ENCODE measurements at regions not wholly inside any gene's neighbourhood (a gene's known extent, or its start where the extent isn't known, plus 50 kb on each side); places are given as distances from the start of the nearest gene placed in this dataset.
"Not testable (repeated sequence)": the region's sequence is repeated elsewhere in the genome, so short reads cannot be mapped to it uniquely, and the experiment has no call there.

- Histone ChIP-seq H3K9ac (ENCODE audit: low read depth in 1 of 2, low read length in 2 of 2) (no peak overlapping the region), H3K9me3 (ENCODE audit: control insufficient read depth in 2 of 2, low read length in 2 of 2) (no peaks in the 10 kb centered on the region), H3K27me3 (ENCODE audit: control insufficient read depth in 2 of 2, insufficient read depth in 2 of 2, low read length in 2 of 2) (no peaks in the 10 kb centered on the region), H3K4me3 (ENCODE audit: low read length in 2 of 2) (no peak overlapping the region), H3K36me3 (ENCODE audit: control insufficient read depth in 2 of 2, insufficient read depth in 2 of 2, low read length in 2 of 2) (no peaks in the 10 kb centered on the region), H3K27ac (ENCODE audit: low read depth in 2 of 2, low read length in 2 of 2) (no peak overlapping the region), H3K4me1 (ENCODE audit: control insufficient read depth in 2 of 2, insufficient read depth in 2 of 2, low read length in 2 of 2) (no peaks in the 10 kb centered on the region)
Observed at GRCh38 chr11:82403640-82404305, 329.9 kb downstream of the FAM181B start.

DNA sequence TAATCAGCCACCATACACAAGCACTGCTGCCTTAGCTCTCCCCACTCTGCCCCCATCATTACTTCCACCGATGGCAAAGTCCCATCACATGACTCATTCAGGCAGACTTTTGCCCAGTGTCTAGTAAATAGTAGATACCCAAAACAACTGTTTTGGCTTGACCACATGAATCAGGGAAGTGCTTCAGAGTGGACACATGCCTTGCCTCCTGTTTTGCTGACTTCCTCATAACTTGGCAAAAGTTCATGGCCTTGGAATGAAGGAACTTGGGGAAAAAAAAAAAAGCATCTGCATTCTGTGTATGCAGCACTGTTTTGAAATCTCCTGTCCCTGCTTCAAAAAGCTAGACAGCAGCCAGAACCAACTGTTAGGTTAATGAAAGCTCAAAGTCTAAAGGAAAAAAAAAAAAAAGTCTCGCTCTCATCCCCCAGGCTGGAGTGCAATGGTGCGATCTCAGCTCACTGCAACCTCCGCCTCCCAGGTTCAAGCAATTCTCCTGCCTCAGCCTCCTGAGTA lies 335.3 kb downstream of the FAM181B start:
- no peaks in the 10 kb centered on the region for H3K9me3 ChIP-seq (ENCODE audit: control insufficient read depth in 2 of 2, low read length in 2 of 2)
- no peaks in the 10 kb centered on the region for H3K27me3 ChIP-seq (ENCODE audit: control insufficient read depth in 2 of 2, insufficient read depth in 2 of 2, low read length in 2 of 2)
- no peaks in the 10 kb centered on the region for H3K36me3 ChIP-seq (ENCODE audit: control insufficient read depth in 2 of 2, insufficient read depth in 2 of 2, low read length in 2 of 2)
- no peaks in the 10 kb centered on the region for H3K4me1 ChIP-seq (ENCODE audit: control insufficient read depth in 2 of 2, insufficient read depth in 2 of 2, low read length in 2 of 2)
- H3K4me3 ChIP-seq (ENCODE audit: low read length in 2 of 2), result no peak overlapping the region
- no peak overlapping the region for H3K27ac ChIP-seq (ENCODE audit: low read depth in 2 of 2, low read length in 2 of 2)
- no peak overlapping the region for H3K9ac ChIP-seq (ENCODE audit: low read depth in 1 of 2, low read length in 2 of 2)

- H3K27ac ChIP-seq (ENCODE audit: low read depth in 2 of 2, low read length in 2 of 2); H3K4me1 ChIP-seq (ENCODE audit: control insufficient read depth in 2 of 2, insufficient read depth in 2 of 2, low read length in 2 of 2); H3K36me3 ChIP-seq (ENCODE audit: control insufficient read depth in 2 of 2, insufficient read depth in 2 of 2, low read length in 2 of 2); H3K4me3 ChIP-seq (ENCODE audit: low read length in 2 of 2); H3K27me3 ChIP-seq (ENCODE audit: control insufficient read depth in 2 of 2, insufficient read depth in 2 of 2, low read length in 2 of 2); H3K9ac ChIP-seq (ENCODE audit: low read depth in 1 of 2, low read length in 2 of 2); H3K9me3 ChIP-seq (ENCODE audit: control insufficient read depth in 2 of 2, low read length in 2 of 2): not testable (repeated sequence)
Observed at GRCh38 chr11:82396639-82397038, 337.0 kb downstream of the FAM181B start.

- Histone ChIP-seq H3K9me3 (ENCODE audit: control insufficient read depth in 2 of 2, low read length in 2 of 2) (no peaks in the 10 kb centered on the region), H3K36me3 (ENCODE audit: control insufficient read depth in 2 of 2, insufficient read depth in 2 of 2, low read length in 2 of 2) (no peaks in the 10 kb centered on the region), H3K27ac (ENCODE audit: low read depth in 2 of 2, low read length in 2 of 2) (no peak overlapping the region), H3K27me3 (ENCODE audit: control insufficient read depth in 2 of 2, insufficient read depth in 2 of 2, low read length in 2 of 2) (no peaks in the 10 kb centered on the region), H3K4me3 (ENCODE audit: low read length in 2 of 2) (no peak overlapping the region), H3K4me1 (ENCODE audit: control insufficient read depth in 2 of 2, insufficient read depth in 2 of 2, low read length in 2 of 2) (no peaks in the 10 kb centered on the region), H3K9ac (ENCODE audit: low read depth in 1 of 2, low read length in 2 of 2) (no peak overlapping the region)
Observed at GRCh38 chr11:82384308-82384707, 349.4 kb downstream of the FAM181B start.

GRCh38 chr11:82373781-82374542 lies 359.7 kb downstream of the FAM181B start:
- H3K27me3 ChIP-seq (ENCODE audit: control insufficient read depth in 2 of 2, insufficient read depth in 2 of 2, low read length in 2 of 2), result no peaks in the 10 kb centered on the region
- no peaks in the 10 kb centered on the region for H3K36me3 ChIP-seq (ENCODE audit: control insufficient read depth in 2 of 2, insufficient read depth in 2 of 2, low read length in 2 of 2)
- H3K4me3 ChIP-seq (ENCODE audit: low read length in 2 of 2), result no peak overlapping the region
- H3K4me1 ChIP-seq (ENCODE audit: control insufficient read depth in 2 of 2, insufficient read depth in 2 of 2, low read length in 2 of 2), result no peaks in the 10 kb centered on the region
- peaks cover 2 to 3% of the 10 kb centered on the region in 2 donors for H3K9me3 ChIP-seq (ENCODE audit: control insufficient read depth in 2 of 2, low read length in 2 of 2)
- H3K27ac ChIP-seq (ENCODE audit: low read depth in 2 of 2, low read length in 2 of 2), result no peak overlapping the region
- H3K9ac ChIP-seq (ENCODE audit: low read depth in 1 of 2, low read length in 2 of 2), result no peak overlapping the region

GRCh38 chr11:82365351-82365750 lies 368.3 kb downstream of the FAM181B start:
- Histone ChIP-seq H3K27ac (ENCODE audit: low read depth in 2 of 2, low read length in 2 of 2) (no peak overlapping the region), H3K27me3 (ENCODE audit: control insufficient read depth in 2 of 2, insufficient read depth in 2 of 2, low read length in 2 of 2) (no peaks in the 10 kb centered on the region), H3K36me3 (ENCODE audit: control insufficient read depth in 2 of 2, insufficient read depth in 2 of 2, low read length in 2 of 2) (no peaks in the 10 kb centered on the region), H3K4me1 (ENCODE audit: control insufficient read depth in 2 of 2, insufficient read depth in 2 of 2, low read length in 2 of 2) (no peaks in the 10 kb centered on the region), H3K9me3 (ENCODE audit: control insufficient read depth in 2 of 2, low read length in 2 of 2) (no peaks in the 10 kb centered on the region), H3K9ac (ENCODE audit: low read depth in 1 of 2, low read length in 2 of 2) (no peak overlapping the region), H3K4me3 (ENCODE audit: low read length in 2 of 2) (no peak overlapping the region)

DNA sequence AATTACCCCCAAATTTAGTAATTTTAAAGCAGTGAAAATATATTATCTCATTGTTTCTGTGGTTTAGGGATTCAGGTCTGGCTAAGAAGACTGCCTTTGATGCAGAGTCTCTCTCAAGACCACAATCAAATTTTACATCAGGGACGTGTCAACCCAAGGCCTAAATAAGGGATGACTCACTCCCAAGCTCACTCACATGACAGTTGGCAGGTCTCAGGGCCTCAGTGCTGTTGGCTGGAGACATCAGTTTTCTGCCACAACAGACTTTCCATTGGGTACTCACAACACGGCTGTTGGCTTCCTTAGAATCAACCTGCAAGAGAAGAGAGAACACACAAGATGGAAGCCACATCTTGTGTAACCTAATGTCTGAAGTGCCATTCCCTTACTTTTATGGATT lies 377.3 kb downstream of the FAM181B start:
- Histone ChIP-seq H3K4me3 (ENCODE audit: low read length in 2 of 2) (no peak overlapping the region), H3K9me3 (ENCODE audit: control insufficient read depth in 2 of 2, low read length in 2 of 2) (no peaks in the 10 kb centered on the region), H3K27ac (ENCODE audit: low read depth in 2 of 2, low read length in 2 of 2) (no peak overlapping the region), H3K4me1 (ENCODE audit: control insufficient read depth in 2 of 2, insufficient read depth in 2 of 2, low read length in 2 of 2) (no peaks in the 10 kb centered on the region), H3K27me3 (ENCODE audit: control insufficient read depth in 2 of 2, insufficient read depth in 2 of 2, low read length in 2 of 2) (no peaks in the 10 kb centered on the region), H3K36me3 (ENCODE audit: control insufficient read depth in 2 of 2, insufficient read depth in 2 of 2, low read length in 2 of 2) (no peaks in the 10 kb centered on the region), H3K9ac (ENCODE audit: low read depth in 1 of 2, low read length in 2 of 2) (no peak overlapping the region)

- Histone ChIP-seq H3K27me3 (ENCODE audit: control insufficient read depth in 2 of 2, insufficient read depth in 2 of 2, low read length in 2 of 2) (no peaks in the 10 kb centered on the region), H3K36me3 (ENCODE audit: control insufficient read depth in 2 of 2, insufficient read depth in 2 of 2, low read length in 2 of 2) (no peaks in the 10 kb centered on the region), H3K9me3 (ENCODE audit: control insufficient read depth in 2 of 2, low read length in 2 of 2) (peaks cover 0 to 4% of the 10 kb centered on the region in 2 donors), H3K9ac (ENCODE audit: low read depth in 1 of 2, low read length in 2 of 2) (no peak overlapping the region), H3K4me3 (ENCODE audit: low read length in 2 of 2) (no peak overlapping the region), H3K4me1 (ENCODE audit: control insufficient read depth in 2 of 2, insufficient read depth in 2 of 2, low read length in 2 of 2) (no peaks in the 10 kb centered on the region), H3K27ac (ENCODE audit: low read depth in 2 of 2, low read length in 2 of 2) (no peak overlapping the region)
Observed at GRCh38 chr11:82355313-82355823, 378.3 kb downstream of the FAM181B start.

GRCh38 chr11:82326853-82327252 lies 406.8 kb downstream of the FAM181B start:
- H3K27ac ChIP-seq (ENCODE audit: low read depth in 2 of 2, low read length in 2 of 2), result no peak overlapping the region

GRCh38 chr11:82321206-82321605 lies 412.5 kb downstream of the FAM181B start:
- Histone ChIP-seq H3K27me3 (ENCODE audit: control insufficient read depth in 2 of 2, insufficient read depth in 2 of 2, low read length in 2 of 2) (no peaks in the 10 kb centered on the region), H3K9me3 (ENCODE audit: control insufficient read depth in 2 of 2, low read length in 2 of 2) (no peaks in the 10 kb centered on the region), H3K4me1 (ENCODE audit: control insufficient read depth in 2 of 2, insufficient read depth in 2 of 2, low read length in 2 of 2) (no peaks in the 10 kb centered on the region), H3K9ac (ENCODE audit: low read depth in 1 of 2, low read length in 2 of 2) (no peak overlapping the region), H3K27ac (ENCODE audit: low read depth in 2 of 2, low read length in 2 of 2) (no peak overlapping the region), H3K36me3 (ENCODE audit: control insufficient read depth in 2 of 2, insufficient read depth in 2 of 2, low read length in 2 of 2) (no peaks in the 10 kb centered on the region), H3K4me3 (ENCODE audit: low read length in 2 of 2) (no peak overlapping the region)

More at GRCh38 chr11:82326853-82327252, 406.8 kb downstream of the FAM181B start:
- no peaks in the 10 kb centered on the region for H3K27me3 ChIP-seq (ENCODE audit: control insufficient read depth in 2 of 2, insufficient read depth in 2 of 2, low read length in 2 of 2)
- H3K36me3 ChIP-seq (ENCODE audit: control insufficient read depth in 2 of 2, insufficient read depth in 2 of 2, low read length in 2 of 2), result no peaks in the 10 kb centered on the region
- H3K9ac ChIP-seq (ENCODE audit: low read depth in 1 of 2, low read length in 2 of 2), result no peak overlapping the region
- no peak overlapping the region for H3K4me3 ChIP-seq (ENCODE audit: low read length in 2 of 2)
- H3K4me1 ChIP-seq (ENCODE audit: control insufficient read depth in 2 of 2, insufficient read depth in 2 of 2, low read length in 2 of 2), result no peaks in the 10 kb centered on the region
- no peaks in the 10 kb centered on the region for H3K9me3 ChIP-seq (ENCODE audit: control insufficient read depth in 2 of 2, low read length in 2 of 2)

Measured in mucosa of rectum (tissue), 2 donors.